Spinal cord (tissue), 9 donors: ENCODE measurements at regions not wholly inside any gene's neighbourhood (a gene's known extent, or its start where the extent isn't known, plus 50 kb on each side); places are given as distances from the start of the nearest gene placed in this dataset.
A peak's percentile ranks its signal among the peaks of the same experiment; 100 is the strongest.
"Not testable (repeated sequence)": the region's sequence is repeated elsewhere in the genome, so short reads cannot be mapped to it uniquely, and the experiment has no call there.

Experiments used
- DNase-seq, 6 donors: peaks; one replicate each; pipeline versions ENCODE4 v3.0.0 to v3.0.0-alpha.2; 2013 to 2015; ENCODE audit warnings: low spot score in 6 of 6, low read depth in 4 of 6
- H3K27ac ChIP-seq: one replicate; pipeline ENCODE4 v1.5.1; 2013; ENCODE audit warnings: low read depth, low read length, control low read depth
- H3K27me3 ChIP-seq: one replicate; pipeline ENCODE4 v1.6.1; 2013; ENCODE audit warnings: low read length; ENCODE audit not compliant: control insufficient read depth, insufficient read depth
- H3K36me3 ChIP-seq: one replicate; pipeline ENCODE4 v1.6.1; 2013; ENCODE audit warnings: low read length; ENCODE audit not compliant: control insufficient read depth, insufficient read depth
- H3K4me1 ChIP-seq: one replicate; pipeline ENCODE4 v1.6.1; 2013; ENCODE audit warnings: low read length; ENCODE audit not compliant: control insufficient read depth, insufficient read depth
- H3K4me3 ChIP-seq: one replicate; pipeline ENCODE4 v1.5.1; 2013; ENCODE audit warnings: low read depth, low read length, control low read depth
- H3K9me3 ChIP-seq: one replicate; pipeline ENCODE4 v1.6.1; 2013; ENCODE audit warnings: low read length; ENCODE audit not compliant: control insufficient read depth, insufficient read depth
- WGBS: methylation state at CpG from one replicate; pipeline ENCODE4 v1.1.5; 2013; ENCODE audit warnings: missing lambda C conversion rate; ENCODE audit not compliant: insufficient coverage; 5-methylcytosine and 5-hydroxymethylcytosine counted together
- donor health status: healthy.

DNA sequence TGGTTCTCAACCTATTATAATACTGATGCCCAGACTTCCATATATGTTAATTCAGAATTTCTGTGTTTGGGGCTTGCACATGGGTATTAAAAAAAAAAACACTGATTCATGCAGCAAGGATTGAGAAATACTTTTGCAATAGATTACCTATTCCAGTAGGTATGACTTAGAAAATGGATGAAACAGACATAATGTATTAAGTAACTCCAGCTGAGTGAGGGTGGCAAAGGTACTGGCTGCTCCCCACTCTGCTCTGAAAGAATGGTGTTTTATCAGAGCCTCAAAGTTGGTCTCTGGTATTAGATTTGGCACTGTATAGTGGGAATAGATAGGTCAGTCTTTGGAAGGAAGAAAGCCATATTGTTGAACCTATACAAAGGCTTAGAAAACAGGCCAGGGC is 234.3 kb upstream of the FOLH1 start:
- no peak overlapping the region for H3K27ac ChIP-seq

DNA sequence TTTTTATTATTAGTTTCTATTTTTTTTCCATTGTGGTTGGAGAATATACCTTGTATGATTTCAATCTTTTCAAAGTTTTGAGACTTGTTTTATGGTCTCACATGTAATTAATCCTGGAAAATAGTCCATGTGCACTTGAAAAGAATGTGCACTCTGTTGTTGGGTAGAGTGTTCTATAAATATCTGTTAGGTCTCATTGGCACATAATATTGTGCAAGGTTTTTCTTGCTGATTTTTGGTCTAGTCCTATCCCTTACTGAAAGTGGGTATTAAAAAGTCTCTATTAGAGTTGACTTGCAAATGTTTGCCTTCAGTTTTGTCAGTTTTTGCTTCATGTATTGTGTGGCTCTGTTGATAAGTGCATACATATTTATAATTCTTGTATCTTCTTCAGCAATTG is 231.5 kb upstream of the FOLH1 start:
- H3K27me3 ChIP-seq, H3K27ac ChIP-seq, H3K36me3 ChIP-seq, H3K4me3 ChIP-seq, H3K4me1 ChIP-seq, H3K9me3 ChIP-seq, DNase-seq: not testable (repeated sequence)

More for the DNA sequence above, 234.3 kb upstream of the FOLH1 start:
- Histone ChIP-seq H3K4me1 (no peaks in the 10 kb centered on the region), H3K27me3 (no peaks in the 10 kb centered on the region), H3K9me3 (no peaks in the 10 kb centered on the region), H3K4me3 (no peak overlapping the region), H3K36me3 (no peaks in the 10 kb centered on the region)
- DNase-seq = no peak

DNA sequence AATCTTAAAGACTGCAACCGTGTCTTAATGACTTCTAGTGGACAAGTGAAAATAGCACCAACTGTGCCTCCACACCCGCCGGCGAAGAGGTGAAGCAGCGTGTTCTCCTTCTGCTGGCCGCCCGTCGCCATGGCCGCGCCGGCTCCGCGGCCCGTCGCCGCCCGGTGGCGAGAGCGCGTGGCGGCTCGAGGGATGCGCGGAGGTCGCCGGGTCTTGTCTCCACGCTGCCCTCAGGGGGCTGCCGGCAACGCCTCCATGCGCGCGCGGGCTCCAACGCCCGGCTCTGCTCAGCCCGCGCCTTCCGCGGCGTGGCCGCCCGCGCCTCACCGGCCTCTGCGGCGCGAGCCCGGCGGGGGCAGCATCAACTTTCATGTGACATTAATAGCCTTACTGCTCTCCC is 225.9 kb upstream of the FOLH1 start:
- not testable (repeated sequence) for DNase-seq, H3K36me3 ChIP-seq, H3K27ac ChIP-seq, H3K4me3 ChIP-seq, H3K27me3 ChIP-seq, H3K4me1 ChIP-seq, H3K9me3 ChIP-seq
- WGBS = 82% methylated on average over 24 of the region's 49 CpGs

DNA sequence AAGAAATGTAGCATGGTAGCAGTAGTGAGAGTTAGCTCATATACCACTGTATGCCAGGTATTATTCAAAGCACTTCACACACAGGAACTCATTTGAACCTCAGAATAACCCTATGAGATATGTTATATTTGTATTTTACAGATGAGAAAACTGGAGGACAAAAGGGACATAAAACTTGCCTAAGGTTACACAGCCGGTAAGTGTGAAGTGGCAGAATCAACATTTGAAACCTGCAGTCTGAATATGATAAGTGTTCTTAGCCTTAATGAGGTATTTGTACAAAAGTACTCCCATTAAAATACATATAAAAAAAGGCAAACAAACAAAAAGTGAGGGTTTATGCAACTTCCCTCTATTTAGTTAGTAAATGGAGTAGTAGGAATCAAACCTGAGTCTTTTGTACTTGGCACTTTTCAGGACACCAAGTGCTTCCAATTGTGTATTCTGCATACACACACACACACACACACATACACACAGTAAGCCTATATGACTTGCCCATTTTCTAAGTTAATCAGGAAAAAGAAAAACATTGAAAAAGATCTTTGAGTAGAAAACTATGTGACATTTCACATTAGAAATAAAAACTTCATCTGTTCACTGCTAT is 223.9 kb upstream of the FOLH1 start:
- Histone ChIP-seq H3K4me1 (no peaks in the 10 kb centered on the region), H3K27ac (no peak overlapping the region), H3K9me3 (no peaks in the 10 kb centered on the region), H3K36me3 (no peaks in the 10 kb centered on the region), H3K27me3 (no peaks in the 10 kb centered on the region), H3K4me3 (no peak overlapping the region)
- DNase-seq = no peak
- WGBS = no CpG with 5 or more reads among the region's 1 CpG

DNA sequence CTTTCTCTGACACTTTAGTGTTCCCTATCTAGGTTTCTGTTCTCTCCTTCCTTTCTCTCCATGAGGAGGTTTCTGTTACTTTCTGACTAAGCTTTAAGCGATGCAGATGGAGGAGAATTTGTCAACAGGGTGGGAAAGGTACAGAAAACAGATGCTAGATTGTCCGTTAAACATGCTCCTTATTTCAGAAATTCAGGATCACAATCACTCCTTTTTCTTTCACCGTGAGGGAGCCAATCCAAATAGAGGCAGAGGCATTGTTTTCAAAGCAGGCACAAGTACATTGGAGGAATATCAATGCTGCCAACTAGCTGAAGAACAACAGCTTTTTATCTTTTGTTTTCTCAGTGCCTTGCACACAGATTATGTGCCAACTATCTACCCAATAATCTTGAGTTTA is 215.7 kb upstream of the FOLH1 start:
- no CpG with 5 or more reads among the region's 3 CpGs for WGBS
- Histone ChIP-seq H3K27me3 (no peaks in the 10 kb centered on the region), H3K4me3 (no peak overlapping the region), H3K27ac (no peak overlapping the region), H3K4me1 (no peaks in the 10 kb centered on the region), H3K9me3 (no peaks in the 10 kb centered on the region), H3K36me3 (no peaks in the 10 kb centered on the region)
- peak in 1 of 6 donors; percentile 0 for DNase-seq

DNA sequence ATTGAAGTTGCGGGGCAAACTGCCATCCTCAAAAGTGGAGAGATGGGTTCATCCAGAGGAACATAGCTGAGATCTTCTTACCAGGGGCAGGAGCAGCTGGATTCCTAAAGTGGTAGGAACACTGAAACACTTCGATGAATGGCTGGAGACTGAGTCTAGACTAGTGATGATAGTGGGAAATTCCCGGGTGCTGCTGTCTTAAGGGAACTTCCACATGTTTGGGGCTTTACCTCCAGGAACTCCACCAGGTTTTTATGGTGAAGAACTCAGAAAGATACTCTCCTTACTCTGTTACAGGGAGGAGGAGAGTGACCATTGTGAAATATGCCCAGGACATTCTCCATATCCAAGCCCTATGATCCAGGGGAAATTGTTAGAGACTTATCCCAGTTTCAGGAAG is 210.5 kb upstream of the FOLH1 start:
- H3K4me3 ChIP-seq, DNase-seq, H3K27ac ChIP-seq, H3K36me3 ChIP-seq, H3K4me1 ChIP-seq, H3K27me3 ChIP-seq, H3K9me3 ChIP-seq: not testable (repeated sequence)
- no CpG with 5 or more reads among the region's 3 CpGs for WGBS

DNA sequence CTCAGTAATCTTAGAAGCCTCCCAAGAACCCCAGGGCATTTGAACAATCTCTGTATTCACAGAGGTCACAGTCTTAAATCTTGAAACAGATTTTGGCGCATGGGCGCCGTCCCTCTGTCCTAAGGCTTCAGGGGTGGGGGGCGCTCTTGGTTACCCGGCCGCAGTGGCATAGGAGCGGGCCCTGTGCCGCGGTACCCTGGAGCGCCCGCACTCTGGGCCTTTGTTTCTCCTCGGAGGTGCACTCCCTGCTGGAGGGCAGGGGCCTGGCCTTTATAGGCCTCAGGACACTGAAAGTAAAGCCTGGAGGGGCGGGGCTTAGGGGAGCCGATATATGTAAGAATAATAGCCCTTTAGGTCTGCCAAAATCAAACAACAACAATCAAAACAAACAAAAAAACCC is 197.3 kb upstream of the FOLH1 start:
- Histone ChIP-seq H3K9me3 (no peaks in the 10 kb centered on the region), H3K4me3 (no peak overlapping the region), H3K27ac (no peak overlapping the region), H3K27me3 (no peaks in the 10 kb centered on the region), H3K36me3 (no peaks in the 10 kb centered on the region), H3K4me1 (no peaks in the 10 kb centered on the region)
- WGBS = 97% methylated on average over 11 of the region's 14 CpGs
- no peak for DNase-seq

DNA sequence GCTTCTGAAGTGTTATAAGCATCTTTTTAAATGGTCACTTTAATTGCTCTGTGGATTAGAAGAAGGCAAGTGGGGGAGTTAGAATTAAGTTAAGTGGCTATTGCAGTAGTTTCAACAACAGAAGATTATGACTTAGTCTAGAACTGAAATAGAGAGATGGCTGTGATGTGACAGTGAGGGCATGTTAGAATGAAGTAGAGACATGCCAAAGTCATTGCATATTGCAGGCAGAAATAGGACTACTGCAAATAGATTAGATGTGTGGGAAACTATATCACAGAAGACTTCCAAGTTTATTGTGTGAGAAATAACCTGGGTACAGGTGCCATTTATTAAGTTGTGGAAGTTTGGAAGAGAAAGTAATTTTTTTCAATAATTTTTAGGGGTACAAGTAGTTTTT is 187.4 kb upstream of the FOLH1 start:
- H3K4me3 ChIP-seq = not testable (repeated sequence)

DNA sequence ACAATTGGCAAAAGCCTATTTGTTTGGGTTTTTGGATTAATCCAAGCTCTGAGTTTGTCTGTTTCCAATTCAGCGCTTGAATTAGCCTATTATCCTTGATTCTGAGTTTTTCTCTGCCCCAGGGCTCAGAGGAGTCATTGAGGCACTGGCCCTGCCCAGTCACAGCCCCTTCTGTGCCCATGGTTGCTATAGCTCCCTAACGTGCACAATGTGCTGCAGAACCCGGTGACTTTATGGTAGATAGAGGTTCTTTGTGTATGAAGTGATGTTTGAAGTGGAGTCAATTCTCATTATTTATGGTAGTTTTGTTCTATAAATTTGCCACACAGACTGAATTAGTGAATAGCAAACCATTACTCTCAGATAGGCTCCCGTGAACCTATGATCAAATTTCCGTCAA is 182.0 kb upstream of the FOLH1 start:
- not testable (repeated sequence) for DNase-seq, H3K4me3 ChIP-seq, H3K27me3 ChIP-seq, H3K9me3 ChIP-seq, H3K4me1 ChIP-seq, H3K36me3 ChIP-seq, H3K27ac ChIP-seq
- WGBS = 50% methylated on average over 1 of the region's 5 CpGs

More for the DNA sequence above, 187.4 kb upstream of the FOLH1 start:
- not testable (repeated sequence) for DNase-seq, H3K27ac ChIP-seq, H3K27me3 ChIP-seq, H3K9me3 ChIP-seq, H3K36me3 ChIP-seq, H3K4me1 ChIP-seq

DNA sequence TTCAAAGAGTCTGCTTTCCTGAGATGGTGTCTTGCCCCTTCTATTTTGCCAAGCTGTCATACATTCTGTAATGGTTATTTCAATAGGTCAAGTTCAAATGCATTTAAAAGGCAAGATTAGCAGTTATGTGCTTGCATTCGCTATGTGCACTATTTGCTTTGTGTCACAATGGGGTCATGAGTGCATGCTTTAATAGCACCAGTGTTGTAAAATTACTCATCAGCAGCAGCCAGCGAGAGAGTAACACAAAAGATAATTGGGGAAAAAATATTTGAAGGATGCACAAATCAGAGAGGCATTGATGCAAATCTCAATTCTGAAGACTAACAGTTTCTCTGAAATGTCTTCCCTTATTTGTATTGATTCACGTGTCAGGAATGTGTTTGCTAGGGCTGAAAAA is 180.7 kb upstream of the FOLH1 start:
- not testable (repeated sequence) for H3K9me3 ChIP-seq, H3K4me1 ChIP-seq, H3K36me3 ChIP-seq, H3K4me3 ChIP-seq, H3K27me3 ChIP-seq, H3K27ac ChIP-seq
- WGBS = 60% methylated on average over 1 of the region's 3 CpGs
- peak in 1 of 6 donors; percentile 49 for DNase-seq
